Mucosa of gallbladder (tissue), 1 donor: ENCODE measurements at regions not wholly inside any gene's neighbourhood (a gene's known extent, or its start where the extent isn't known, plus 50 kb on each side); places are given as distances from the start of the nearest gene placed in this dataset.
"Not testable (repeated sequence)": the region's sequence is repeated elsewhere in the genome, so short reads cannot be mapped to it uniquely, and the experiment has no call there.

Experiments
- DNase-seq: peaks from one replicate; pipeline ENCODE4 v3.0.0-alpha.2; 2020; ENCODE audit warnings: low spot score
- donor health status: DM: no; HTN: no; CAD: no.

GRCh38 chr2:225837328-225837727 lies 437.8 kb downstream of the NYAP2 start:
- DNase-seq = no peak

DNA sequence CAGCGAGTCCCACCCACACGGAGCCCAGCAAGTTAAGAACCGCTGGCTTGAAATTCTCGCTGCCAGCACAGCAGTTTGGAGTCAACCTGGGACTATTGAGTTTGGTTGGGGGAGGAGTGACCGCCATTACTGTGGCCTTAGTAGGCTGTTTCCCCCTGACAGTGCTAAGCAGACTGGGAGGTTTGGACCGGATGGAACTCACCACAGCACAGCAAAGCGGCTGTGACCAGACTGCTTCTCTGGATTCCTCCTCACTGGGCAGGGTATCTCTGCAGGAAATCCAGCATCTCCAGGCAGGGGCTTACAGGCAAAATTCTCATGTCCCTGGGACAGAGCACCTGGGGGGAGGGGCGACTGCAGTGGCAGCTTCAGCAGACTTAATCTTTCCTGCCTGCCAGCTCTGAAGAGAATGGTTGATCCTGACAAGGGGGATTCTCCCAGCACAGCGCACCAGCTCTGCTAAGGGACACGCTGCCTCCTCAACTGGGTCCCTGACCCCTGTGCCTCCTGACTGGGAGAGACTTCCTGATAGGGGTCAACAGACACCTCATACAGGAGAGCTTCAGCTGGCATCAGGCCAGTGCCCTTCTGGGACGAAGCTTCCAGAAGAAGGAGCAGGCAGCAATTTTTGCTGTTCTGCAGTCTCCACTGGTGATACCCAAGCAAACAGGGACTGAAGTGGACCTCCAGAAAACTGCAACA lies 425.4 kb downstream of the NYAP2 start:
- DNase-seq = no peak

DNA sequence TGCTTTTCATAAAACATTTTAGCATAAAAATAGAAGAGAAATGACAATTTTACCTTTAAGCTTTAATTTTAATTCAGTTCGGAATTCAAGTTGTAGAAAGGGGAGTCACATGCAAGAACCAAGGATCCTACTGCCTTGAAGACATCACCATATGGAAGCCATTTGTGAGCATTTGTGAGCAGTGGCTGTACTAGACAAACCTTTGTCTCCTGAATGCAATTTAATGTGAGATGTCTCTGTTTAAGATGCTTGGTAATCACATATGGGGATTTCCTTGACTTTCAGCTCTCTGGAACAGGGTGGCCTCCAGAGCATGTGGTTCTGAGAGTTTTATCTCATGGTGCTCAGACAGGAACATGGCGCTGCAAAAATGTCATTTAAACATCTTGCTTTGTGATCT lies 421.8 kb downstream of the NYAP2 start:
- no peak for DNase-seq

GRCh38 chr2:225820826-225821225 lies 421.3 kb downstream of the NYAP2 start:
- DNase-seq = no peak

GRCh38 chr2:225814554-225814953 lies 415.0 kb downstream of the NYAP2 start:
- no peak for DNase-seq

- no peak for DNase-seq
Measured at GRCh38 chr2:225806105-225806504, 406.6 kb downstream of the NYAP2 start.

DNA sequence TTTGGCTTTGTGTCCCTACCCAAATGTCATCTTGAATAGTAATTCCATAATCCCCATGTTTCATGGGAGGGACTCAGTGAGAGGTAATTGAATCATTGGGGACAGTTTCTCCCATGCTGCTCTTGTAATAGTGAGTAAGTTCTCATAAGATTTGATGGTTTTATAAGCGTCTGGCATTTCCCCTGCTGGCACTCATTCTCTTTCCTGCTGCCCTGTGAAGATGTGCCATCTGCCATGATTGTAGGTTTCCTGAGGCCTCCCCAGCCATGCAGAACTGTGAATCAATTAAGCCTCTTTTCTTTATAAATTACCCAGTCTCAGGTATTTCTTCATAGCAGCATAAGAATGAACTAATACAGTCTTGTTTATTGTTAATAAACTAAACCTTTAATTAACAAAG lies 402.6 kb downstream of the NYAP2 start:
- not testable (repeated sequence) for DNase-seq

DNA sequence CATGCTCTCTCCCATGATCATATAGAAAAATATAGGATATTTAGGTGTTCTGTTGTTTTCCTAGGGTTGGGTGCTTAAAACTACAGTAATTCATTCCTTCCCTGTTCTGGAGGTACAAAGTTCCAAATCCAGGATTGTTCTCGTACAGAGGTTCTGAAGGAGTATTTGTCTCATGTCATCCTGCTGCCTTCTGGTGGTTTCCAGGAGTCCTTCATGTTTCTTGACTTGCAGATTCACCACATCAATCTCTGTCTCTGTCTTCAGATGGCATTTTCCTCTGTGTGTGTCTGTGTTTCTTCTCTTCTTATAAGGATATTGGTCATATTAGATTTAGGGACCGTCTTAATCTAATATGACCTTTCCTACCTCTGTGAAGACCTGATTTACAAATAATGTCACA lies 397.9 kb downstream of the NYAP2 start:
- DNase-seq = no peak

DNA sequence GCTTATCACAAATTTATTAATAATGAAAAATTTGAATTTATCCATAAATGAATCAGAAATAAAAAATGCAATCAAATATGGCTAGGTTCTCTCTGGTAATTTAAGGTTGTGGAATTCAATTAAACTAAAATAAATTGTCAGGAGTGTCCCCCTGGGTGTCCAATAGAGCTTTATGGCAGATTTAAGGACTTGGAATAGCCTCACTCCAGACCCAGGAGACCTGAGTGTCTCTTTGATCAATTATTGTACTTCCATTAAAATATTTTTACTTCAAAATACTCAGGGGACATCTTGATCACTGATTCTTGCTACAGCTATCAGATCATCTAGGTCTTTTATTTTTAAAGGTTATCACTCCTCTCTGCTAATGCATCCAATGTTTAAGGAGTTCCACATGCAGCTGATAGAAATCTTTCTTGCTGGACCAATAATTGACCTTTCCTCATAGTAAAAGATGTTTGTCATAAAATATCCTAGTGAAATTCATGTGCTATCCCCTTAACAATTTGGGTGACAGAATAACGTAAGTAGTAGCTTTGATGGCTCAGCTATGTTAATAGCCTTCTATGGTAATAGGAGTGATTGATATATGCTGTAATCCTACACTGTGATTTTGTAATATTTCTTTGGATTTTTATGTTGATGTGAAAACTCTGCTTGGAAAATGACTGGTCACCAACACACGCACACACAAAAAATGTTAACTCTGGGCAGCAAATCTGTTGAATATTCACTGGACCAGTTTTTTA lies 395.3 kb downstream of the NYAP2 start:
- no peak for DNase-seq

DNA sequence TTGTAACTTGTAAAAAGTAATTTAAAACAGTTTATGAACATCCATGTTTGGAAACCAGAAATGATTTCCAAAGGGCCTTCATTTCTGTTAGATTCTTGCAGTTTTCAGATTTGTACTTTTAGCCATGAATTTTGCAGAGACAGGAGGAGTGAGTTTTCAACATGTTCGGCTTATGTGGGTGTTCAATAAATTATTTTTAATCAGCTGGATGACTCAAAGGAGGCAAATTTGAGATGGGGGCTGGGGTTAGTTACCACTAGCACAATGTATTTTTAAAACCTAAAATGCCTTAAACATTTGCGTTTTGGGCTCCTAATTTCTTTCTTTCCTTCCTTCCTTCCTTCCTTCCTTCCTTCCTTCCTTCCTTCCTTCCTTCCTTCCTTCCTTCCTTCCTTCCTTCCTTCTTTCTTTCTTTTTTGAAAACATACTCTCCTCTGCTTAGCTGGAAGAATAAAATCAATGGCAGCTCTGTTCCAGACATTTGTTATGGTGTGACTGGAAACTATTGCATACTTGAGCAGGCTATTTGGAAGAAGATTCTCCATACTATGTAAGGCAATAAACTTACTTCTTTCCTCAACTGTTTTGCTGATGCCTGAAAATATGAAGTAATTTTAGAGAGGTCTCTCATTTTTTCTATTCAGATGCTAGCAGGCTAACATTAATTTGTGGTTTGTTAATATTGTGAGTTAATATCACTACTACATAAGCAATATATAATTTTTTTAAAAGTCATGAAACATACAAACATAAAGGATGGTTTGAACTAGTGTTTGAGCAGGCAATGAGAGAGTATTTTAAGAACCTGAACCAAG lies 394.4 kb downstream of the NYAP2 start:
- no peak for DNase-seq

- no peak for DNase-seq
Measured at GRCh38 chr2:225788571-225789094, 389.1 kb downstream of the NYAP2 start.

DNA sequence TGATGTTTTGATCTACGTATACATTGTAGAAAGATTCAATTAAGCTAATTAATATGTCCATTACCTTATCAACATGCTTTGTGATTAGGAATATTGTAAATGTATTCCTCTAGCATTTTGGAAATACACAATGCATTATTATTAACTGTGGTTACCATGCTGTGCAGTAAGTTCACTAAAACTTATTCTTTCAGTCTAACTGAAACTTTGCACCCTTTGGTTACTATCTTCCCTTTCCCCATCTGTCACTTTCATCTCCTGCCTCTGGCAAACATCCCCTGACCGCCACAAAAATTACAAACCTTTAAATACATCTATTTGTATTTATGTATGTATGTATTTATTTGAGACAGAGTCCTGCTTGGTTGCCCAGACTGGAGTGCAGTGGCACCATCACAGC lies 388.0 kb downstream of the NYAP2 start:
- no peak for DNase-seq

- no peak for DNase-seq
Measured at GRCh38 chr2:225781991-225782390, 382.5 kb downstream of the NYAP2 start.

- no peak for DNase-seq
Measured at GRCh38 chr2:225781145-225781544, 381.6 kb downstream of the NYAP2 start.

GRCh38 chr2:225779829-225780228 lies 380.3 kb downstream of the NYAP2 start:
- DNase-seq = no peak

DNA sequence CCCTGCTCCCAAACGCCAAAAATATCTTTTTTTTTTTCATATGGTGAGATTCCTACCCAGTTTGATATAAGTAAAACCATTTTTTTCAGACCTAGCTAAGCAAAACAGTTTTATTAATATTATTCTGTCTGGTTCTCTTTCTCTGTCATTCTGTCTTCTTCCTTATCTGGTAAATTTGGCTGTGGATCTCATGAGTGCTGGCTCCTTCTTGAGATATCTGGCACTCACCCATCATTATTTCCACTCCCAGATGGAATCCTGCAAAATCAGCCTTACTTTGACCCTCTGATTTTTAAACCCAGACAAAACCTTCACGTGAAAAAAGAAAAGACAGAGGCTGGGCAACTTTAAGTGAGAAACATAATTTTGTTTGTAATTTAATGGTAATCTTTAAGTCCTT lies 373.6 kb downstream of the NYAP2 start:
- no peak for DNase-seq

DNA sequence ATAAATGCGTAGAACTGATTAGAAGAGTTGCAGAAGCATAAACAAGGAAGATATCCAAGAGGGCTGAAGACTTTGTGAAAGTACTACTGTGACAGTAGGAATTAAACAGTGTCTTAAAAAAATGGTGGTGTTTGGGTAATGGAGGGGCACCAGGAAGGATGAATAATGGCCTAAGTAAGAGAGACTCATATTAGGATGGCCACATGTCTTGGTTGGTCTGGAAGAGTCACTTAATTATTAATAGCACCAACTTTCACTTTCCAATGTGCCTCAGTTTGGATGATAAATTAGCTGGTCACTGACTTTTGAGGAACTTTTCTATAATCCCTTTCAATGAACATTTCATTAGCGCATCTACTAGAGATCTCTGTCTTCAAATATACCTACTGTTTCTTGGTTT lies 372.2 kb downstream of the NYAP2 start:
- DNase-seq = no peak

DNA sequence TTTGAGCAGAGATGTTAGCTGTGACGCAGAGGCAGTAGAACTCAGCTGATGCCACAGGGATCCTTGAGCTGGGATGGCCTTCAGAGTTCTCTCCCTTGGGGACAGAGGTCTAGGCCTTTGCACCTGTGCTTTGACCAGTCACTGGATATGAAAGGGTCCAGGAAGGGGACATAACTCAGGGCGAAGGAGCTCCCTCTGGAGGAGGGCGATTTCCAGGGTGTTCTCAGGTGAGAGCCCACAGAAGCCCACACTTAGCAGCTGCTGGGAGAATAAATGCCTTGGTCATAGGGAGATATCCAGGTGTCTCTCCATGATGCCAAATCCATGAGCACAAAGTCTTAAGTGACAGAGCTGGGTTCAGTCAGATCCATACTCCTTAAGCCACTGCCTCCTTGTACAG lies 369.2 kb downstream of the NYAP2 start:
- DNase-seq = no peak

GRCh38 chr2:225766431-225766830 lies 366.9 kb downstream of the NYAP2 start:
- DNase-seq = no peak

DNA sequence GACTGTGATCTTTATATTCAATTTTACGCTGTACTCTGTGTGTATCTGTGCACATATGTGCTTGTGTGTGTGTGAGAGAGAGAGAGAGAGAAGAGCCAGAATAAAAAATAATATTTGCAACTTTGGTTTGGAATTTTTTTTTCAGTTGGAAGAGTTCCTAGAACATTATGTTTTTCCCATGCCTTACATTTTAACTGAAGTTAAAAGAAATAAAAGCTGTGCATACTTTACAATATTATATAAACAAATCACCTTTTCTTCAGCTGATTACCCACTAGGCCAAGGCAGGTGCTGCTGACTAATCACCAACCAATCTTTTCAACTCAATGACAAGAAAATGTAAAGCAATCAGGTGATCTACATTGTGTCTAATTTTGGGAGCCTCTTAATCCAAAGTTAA lies 366.3 kb downstream of the NYAP2 start:
- no peak for DNase-seq

GRCh38 chr2:225764346-225764745 lies 364.8 kb downstream of the NYAP2 start:
- DNase-seq = no peak

- no peak for DNase-seq
Measured at GRCh38 chr2:225763711-225764110, 364.2 kb downstream of the NYAP2 start.
